ENCODE measurements at regions not wholly inside any gene's neighbourhood (a gene's known extent, or its start where the extent isn't known, plus 50 kb on each side); places are given as distances from the start of the nearest gene placed in this dataset.
A peak's percentile ranks its signal among the peaks of the same experiment; 100 is the strongest.
"Not testable (repeated sequence)": the region's sequence is repeated elsewhere in the genome, so short reads cannot be mapped to it uniquely, and the experiment has no call there.

- DNase-seq: no peak
Observed at GRCh38 chrX:18102006-18102405, 118.7 kb downstream of the BEND2 start.

DNA sequence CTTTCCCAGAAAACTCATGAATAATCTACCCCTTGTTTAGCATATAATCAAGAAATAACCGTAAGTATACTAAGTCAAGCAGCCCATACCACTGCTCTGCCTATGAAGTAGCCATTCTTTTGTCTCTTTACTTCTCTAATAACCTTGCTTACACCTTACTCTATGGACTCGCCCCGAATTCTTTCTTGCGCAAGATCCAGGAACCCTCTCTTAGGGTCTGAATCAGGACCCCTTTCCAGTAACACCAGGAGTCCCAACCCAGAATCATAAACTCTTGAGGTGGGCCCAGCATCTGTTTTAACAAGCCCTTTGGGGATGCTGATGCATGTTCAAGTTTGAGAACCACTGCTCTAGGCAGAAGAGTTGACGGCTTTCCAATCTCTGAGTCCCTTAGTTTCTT is 119.6 kb downstream of the BEND2 start:
- DNase-seq: no peak

- no peak for DNase-seq
Observed at GRCh38 chrX:18099745-18100144, 120.9 kb downstream of the BEND2 start.

- no peak for DNase-seq
Observed at GRCh38 chrX:18098763-18099162, 121.9 kb downstream of the BEND2 start.

DNA sequence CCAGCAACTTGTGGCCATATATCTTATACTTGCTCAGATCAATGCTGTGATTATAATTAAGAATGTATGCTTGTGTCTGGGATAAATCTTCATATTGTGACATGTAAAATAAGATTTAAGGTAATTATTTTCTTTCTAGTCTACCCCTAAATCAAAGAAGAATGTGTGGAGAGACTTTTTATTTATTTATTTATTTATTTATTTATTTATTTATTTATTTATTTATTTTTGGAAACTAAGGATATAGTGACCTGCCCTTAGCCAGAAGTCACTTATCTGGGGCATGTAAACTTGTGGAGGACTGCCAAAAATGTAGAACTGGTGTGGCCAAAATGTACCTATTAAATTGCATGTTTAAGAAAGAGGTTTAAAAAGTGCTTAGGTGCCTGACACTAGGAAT is 144.3 kb downstream of the BEND2 start:
- DNase-seq: no peak

GRCh38 chrX:18075603-18076002 is 145.1 kb downstream of the BEND2 start:
- DNase-seq: no peak

DNA sequence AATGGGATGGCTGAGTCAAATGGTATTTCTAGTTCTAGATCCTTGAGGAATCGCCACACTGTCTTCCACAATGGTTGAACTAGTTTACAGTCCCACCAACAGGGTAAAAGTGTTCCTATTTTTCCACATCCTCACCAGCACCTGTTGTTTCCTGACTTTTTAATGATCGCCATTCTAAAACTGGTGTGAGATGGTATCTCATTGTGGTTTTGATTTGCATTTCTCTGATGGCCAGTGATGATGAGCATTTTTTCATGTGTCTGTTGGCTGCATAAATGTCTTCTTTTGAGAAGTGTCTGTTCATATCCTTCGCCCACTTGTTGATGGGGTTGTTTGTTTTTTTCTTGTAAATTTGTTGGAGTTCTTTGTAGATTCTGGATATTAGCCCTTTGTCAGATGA is 152.6 kb downstream of the BEND2 start:
- DNase-seq: not testable (repeated sequence)

DNA sequence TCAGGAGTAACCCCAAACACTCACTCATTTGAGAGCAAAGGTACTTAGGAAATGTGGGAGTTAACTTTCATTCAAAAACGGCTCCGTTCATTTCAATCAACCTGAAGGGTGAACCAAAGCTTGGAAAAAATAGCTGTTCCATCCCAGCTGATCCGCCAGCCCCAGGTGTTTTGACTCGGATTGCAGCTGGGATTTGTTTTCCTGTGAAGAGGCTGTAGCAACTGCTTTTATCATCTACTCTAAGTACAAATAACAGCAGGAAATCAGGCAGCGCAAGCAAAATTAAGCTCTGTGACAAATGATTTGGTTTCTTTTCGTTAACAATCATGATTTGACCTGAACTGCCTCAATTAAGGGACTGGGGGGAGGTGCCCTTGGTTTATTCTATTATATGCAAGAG is 154.7 kb downstream of the BEND2 start:
- no peak for DNase-seq

- no peak for DNase-seq
Observed at GRCh38 chrX:18051690-18052089, 169.0 kb downstream of the BEND2 start.

- no peak for DNase-seq
Observed at GRCh38 chrX:18047491-18047890, 173.2 kb downstream of the BEND2 start.

DNA sequence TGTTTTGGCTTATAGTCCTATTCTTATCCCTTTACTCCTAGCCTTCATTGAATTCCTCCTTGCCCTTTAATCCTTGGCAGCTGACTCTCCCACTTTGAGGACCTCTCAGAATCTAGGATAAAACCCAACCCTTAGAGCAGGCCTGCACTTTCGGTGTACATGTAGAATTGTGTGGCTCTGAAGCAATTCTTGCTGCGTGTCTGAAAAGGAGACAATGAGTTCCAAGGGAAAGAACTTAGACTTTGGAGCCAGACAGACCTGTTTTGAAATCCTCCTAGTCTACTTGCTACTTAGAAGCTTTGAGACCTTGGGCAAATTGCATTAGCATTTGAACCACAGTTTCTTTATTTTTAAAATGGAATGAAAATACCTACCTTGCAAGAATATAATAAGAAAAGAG is 175.2 kb downstream of the BEND2 start:
- DNase-seq: no peak

- DNase-seq: no peak
Observed at GRCh38 chrX:18042776-18043175, 177.9 kb downstream of the BEND2 start.

- DNase-seq: no peak
Observed at GRCh38 chrX:18041656-18042055, 179.0 kb downstream of the BEND2 start.

- no peak for DNase-seq
Observed at GRCh38 chrX:18039023-18039422, 177.9 kb upstream of the RAI2 start.

GRCh38 chrX:18036394-18036793 is 175.3 kb upstream of the RAI2 start:
- peak; percentile 2 to 3 for DNase-seq

- DNase-seq: no peak
Observed at GRCh38 chrX:18034945-18035344, 173.8 kb upstream of the RAI2 start.

- DNase-seq: no peak
Observed at GRCh38 chrX:18034504-18034903, 173.4 kb upstream of the RAI2 start.

- DNase-seq: no peak
Observed at GRCh38 chrX:18032486-18033221, 171.6 kb upstream of the RAI2 start.

DNA sequence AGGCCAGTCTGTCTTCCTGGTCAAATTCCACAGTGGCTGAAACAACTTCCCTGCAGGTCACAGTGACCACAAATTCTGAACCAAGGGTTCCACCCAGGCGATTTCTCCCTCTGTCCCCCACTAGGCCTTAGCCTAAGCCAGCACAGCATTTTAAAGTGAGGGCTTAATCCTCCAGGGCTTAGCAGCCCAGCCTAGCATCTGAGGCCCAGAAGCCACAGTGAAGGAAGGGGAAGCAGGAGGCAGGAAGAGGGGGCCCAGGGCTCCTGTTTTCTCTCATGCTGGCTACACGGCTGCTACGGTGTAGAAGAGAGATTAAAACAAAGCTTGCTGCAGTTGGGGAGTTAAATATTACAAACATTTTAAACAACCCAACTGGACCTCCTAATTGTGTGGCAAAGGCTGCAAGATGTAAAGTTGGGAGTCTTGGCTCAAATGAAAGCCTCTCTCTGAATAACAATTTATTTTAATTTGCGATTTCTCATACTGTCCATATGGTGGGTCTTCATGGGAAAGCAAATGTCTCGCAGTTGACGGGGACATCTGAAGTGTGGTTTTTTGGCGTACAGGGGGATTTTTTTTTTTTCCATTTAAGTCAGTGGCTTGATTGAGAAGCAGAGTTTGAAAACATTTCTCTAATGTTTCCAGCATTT is 170.8 kb upstream of the RAI2 start:
- DNase-seq: no peak

DNA sequence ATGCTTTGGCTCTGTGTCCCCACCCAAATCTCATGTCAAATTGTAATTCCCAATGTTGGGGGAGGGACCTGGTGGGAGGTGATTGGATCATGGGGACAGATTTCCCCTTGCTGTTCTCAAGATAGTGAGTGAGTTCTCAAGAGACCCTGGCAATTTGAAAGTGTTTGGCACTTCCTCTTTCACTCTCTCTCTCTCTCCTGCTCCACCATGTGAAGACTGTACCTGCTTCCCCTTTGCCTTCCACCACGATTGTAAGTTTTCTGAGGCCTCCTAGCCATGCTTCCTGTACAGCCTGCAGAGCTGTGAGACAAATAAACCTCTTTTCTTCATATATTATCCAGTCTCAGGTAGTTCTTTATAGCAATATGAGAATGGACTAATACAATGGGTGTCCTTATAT is 169.6 kb upstream of the RAI2 start:
- not testable (repeated sequence) for DNase-seq

DNA sequence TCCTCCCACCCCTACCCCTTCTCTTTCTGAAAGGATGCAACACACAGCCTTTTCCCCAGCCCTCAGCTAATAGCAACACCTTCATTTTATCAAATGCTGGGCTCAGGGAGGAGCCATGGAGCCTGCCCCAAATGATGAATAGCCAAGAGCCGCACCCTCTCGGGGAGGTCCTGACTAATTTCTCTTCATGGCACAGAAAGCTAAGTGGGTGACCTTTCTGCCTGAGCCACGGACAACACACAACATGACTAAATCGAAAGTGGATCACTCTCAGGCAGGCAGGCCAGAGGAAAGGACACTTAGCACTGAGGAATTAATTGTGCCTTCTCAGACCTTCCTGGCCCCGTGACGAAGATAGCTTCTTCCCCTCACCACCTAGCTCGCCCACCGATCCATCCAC is 165.1 kb upstream of the RAI2 start:
- DNase-seq: no peak

DNA sequence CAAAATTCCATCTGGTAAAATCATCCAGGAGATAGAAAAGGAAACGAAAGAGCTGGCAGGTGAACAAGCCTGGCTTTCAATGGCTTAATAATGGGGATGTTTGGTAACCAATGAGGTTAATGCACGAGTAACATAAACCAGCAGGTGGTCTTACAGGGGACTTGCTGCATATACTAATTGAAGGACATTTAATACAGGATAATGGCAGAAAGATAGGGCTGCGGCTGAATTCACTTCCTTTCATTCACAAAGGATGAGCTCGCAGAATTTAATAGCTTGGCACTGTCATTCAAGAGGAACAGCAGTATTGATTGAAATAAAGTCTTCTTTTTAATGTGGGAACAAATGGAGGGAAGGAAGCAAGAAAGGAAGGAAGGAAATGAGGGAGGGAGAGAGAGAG is 156.3 kb upstream of the RAI2 start:
- no peak for DNase-seq

GRCh38 chrX:18016941-18017340 is 155.8 kb upstream of the RAI2 start:
- no peak for DNase-seq

- DNase-seq: no peak
Observed at GRCh38 chrX:18010253-18010652, 149.2 kb upstream of the RAI2 start.

- no peak for DNase-seq
Observed at GRCh38 chrX:18003876-18004275, 142.8 kb upstream of the RAI2 start.
